GM19025 (cell line): ENCODE measurements at regions not wholly inside any gene's neighbourhood (a gene's known extent, or its start where the extent isn't known, plus 50 kb on each side); places are given as distances from the start of the nearest gene placed in this dataset.
"Not testable (repeated sequence)": the region's sequence is repeated elsewhere in the genome, so short reads cannot be mapped to it uniquely, and the experiment has no call there.

Experiments used
- ATAC-seq: cut with Tn5 transposase; IDR thresholded peaks from one replicate; pipeline ENCODE4 v1.9.1; 2021; ENCODE audit warnings: mild to moderate bottlenecking, low read depth, moderate library complexity; ENCODE audit not compliant: unreplicated experiment

DNA sequence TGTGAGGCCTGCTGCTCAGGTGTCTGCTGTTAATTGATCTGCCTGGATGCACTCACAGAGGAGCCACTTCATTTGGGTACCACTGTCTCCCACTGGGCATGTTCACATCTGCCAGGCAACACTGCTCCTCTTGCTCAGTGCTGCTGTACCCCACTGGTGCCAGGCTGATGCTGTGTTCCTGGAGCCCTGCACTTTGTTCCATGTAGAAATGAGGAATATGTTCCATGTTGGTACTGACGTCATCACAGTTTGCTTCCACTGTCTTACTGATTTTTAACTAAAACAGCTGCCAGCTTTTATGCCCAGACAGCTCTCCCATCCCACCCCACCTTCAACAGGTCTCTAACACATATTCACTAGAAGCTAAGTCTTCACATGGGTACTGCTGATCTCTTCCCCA is 355.7 kb downstream of the LRRC70 start:
- ATAC-seq = no peak

DNA sequence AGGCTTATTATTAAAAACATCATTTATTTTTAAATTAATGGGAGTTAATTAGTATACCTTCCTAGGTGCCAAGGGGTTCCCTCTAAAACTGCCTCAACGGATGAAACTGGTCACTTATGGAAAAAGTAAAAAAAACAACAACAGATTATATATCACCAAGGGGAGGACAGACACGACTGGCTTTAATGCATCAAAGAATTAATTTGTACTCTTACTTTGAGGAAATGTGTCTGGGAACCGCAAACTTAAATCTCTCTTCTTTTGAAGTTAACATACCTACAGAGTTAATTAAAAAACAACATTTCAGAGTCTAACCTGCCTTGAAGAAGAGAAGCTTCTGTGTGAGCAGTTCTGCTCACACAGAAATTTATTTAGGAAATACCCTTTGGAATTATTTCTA is 354.6 kb downstream of the LRRC70 start:
- no peak for ATAC-seq

DNA sequence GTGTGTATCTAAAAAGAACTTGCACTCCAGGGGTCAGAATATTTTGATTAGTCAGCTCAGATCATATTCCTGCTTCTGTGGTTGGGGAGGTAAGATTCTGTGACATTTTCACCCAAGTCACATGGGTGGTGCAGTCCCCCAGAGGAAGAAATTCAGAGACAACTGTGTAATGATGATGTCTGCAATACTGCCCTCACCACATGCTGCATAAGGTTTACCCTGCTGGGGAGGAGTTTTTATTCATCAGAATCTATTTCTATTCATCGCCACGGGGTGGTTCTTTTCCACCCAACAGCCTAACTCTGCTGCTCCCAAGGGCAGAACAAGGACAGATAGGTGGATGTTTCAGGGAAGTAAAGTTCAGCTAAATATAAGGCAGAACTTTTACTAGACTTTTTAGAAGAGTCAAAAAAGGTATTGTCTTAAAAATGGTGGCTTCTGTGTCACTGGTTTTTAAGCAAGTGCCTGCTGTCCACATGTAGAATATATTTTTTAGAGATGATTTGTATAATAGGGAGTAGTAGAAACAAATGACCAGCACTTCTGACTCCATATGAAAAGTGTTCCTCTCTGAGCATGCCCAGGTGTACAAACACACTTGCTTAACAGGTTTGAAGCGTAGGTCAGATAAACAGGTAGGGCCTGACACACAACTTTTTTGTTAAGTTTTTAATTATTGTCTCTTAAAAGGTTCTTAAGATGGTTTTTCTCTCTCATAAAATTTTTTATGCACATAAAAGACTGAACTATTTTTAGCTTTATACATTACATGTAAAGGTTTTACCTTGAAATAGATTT is 352.7 kb downstream of the LRRC70 start:
- ATAC-seq = no peak

DNA sequence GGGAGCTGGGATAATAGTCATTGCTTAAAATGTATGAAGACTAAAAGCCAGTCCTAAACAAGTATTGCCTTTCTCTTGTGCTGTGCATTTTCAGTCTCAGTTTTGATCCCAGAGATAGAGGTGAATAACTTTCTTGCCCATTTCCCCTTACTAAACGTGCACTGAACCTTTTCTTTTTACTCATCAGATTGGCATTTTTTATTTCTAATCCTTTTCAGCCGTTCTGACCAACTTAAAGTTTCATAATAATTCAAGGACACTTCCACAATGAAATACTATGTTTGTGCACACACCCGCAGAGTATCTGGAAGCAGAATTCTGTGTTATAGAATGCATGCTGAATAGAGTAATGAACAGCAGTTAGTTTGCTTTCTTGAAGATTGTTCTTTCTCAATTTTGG is 343.6 kb downstream of the LRRC70 start:
- ATAC-seq = no peak

DNA sequence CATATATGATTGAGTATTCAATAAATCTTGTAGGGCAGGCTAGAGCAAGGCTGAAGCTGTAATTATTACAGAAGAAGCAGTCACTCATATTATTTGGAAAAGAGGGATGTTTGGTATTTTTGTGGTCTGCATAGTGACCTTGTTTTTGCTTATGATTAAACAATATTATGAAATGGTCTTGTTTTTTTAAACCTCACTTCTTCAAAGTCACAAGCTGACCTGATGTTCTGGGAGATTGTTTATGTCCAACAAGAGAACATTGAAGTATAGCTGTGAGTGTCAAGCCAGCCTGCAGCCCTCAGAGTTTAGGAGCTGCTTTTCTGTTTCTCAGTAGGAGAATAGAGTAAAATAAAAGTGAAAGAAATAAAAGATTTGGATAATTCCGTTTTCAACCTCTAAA is 342.2 kb downstream of the LRRC70 start:
- no peak for ATAC-seq

DNA sequence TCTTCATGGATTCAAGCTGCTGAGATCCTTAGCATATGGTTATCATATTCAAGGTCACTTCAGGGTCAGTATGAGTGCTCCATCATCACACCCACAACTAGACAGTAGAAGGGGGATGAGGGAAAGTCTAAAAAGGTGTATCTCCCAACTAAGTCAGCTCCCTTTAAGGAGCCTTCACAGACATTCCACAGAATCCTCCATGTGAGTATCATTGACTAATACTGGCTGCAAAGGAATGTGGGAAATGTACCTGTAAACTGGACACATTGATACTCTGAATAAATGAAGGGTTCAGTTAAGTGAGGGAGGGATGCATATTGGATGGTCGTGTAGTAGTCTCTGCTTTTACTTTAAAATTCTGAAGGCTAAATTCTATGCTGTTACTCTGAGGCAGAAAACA is 330.7 kb downstream of the LRRC70 start:
- no peak for ATAC-seq

DNA sequence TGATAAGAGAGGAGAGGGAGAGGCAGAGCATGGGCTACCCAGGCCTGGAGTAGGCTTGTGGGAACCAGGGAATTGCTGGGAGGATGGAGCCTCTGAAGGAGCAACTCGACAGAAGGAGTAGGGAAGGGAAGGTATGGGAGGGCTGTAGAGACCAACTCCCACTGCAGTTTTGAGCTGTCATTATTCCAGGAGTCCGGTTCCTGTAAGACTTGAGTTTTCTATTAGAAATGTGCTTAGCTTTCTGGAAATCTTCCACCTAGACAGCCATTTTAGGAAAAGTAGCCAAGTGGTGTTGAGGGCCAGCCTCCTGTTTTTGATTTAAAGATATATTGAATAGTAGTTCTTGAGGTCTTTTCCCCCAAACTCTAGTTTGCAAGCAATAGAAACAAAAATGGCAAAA is 323.5 kb downstream of the LRRC70 start:
- no peak for ATAC-seq

DNA sequence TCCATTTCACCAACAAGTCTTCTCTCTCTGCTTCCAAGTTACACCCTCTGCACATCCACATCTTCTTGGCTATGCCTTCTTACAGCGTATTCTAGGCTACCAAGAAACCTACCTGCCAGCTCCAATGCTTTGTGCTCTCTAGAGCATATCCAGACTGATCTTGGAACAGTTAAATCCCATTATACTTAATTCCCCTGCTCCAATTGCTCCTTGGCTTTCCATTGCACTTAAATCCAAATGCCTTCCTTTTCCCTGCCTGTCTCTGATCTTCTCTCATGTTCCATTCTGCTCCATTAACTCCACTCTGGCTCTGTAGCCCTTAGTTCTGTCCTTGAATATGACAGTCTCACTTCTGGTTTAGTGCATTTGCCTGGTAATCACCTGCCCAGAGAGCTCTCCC is 322.4 kb downstream of the LRRC70 start:
- ATAC-seq = no peak

DNA sequence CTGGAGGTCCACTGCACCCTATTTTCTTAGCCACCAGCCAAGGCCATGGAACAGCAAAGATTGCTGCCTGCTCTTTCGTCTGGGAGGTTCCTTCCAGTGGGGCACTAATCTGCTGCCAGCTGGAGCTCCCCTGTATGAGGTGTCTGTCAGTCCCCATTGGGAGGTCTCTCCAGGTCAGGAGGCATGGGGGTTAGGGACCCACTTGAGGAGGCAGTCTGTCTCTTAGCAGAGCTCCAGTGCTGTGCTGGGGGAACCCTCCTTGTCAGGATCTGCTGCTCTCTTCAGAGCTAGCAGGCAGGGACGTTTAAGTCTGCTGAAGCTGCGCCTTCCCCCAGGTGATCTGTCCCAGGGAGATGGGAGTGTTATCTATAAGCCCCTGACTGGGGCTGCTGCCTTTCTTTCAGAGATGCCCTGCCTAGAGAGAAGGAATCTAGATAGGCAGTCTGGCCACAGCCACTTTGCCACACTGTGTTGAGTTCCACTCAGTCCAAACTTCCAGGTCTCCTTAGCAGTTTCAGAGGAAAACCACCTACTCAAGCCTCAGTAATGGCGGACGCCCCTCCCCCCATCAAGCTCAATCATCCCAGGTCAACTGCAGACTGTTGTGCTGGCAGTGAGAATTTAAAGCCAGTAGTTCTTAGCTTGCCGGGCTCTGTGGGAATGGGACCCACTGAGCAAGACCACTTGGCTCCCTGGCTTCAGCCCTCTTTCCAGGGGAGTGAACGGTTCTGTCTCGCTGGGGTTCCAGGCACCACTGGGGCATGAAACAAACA is 317.7 kb downstream of the LRRC70 start:
- no peak for ATAC-seq

DNA sequence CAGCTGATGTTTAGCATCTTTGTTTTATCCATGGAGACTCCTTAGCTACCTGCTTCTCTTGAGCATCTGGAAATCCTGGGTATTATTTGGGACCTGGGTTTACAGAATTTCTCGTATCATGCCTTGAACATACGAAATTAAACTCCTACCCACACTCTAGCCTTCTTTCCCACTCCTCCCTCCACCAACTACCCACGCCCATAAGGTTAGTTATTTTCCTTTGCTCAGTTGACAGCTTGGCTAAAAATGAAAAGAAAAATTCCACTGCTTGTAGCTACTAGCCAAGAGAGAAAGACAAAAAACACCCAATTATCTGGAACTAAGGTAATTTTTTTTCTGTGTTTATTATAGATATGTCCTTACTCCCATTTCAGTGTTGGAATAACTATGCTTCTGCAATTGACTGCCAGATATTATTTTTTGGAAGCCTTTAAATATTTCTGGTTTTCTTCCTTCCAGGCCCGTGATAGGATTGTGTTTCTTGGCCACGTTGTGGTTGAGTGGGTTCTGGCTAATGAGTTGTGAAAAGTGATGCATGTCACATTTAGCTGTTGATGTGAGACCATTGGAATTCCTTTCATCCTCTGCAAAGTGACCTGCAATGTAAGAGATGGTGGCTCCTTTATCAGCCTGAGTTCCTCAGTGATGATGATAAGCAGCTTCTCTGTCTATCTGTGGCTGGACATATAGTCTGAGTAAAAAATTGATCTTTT is 308.1 kb downstream of the LRRC70 start:
- no peak for ATAC-seq

DNA sequence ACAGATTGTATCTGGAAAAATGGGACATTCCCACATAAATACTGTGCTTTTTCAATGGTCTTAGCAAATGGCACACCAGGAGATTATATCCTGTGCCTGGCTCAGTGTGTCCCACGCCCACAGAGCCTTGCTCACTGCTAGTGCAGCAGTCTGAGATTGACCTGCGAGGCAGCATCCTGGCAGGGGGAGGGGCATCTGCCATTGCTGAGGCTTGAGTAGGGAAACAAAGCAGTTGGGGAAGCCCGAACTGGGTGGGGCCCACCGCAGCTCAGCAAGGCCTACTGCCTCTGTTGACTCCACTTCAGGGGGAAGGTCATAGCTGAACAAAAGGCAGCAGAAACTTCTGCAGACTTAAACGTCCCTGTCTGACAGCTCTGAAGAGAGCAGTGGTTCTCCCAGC is 258.7 kb downstream of the LRRC70 start:
- not testable (repeated sequence) for ATAC-seq

DNA sequence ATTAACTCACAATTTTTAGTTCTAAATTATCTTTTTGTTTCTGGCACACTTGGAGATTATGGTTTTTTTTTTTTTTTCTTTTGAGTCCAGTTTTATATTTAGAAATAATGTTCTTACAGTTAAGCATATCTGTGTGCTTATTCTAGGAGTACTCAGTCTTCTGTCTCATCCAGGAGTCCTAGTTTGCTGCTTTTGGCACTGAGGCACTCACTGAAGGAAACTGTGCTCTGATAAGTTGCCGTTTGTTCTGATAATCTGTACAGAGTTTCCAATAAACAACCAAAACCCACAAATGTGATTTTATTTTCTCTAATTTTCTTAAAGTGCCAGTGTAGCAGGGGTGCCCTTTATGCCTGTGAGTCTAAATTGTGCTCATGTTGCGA is 251.0 kb downstream of the LRRC70 start:
- no peak for ATAC-seq

DNA sequence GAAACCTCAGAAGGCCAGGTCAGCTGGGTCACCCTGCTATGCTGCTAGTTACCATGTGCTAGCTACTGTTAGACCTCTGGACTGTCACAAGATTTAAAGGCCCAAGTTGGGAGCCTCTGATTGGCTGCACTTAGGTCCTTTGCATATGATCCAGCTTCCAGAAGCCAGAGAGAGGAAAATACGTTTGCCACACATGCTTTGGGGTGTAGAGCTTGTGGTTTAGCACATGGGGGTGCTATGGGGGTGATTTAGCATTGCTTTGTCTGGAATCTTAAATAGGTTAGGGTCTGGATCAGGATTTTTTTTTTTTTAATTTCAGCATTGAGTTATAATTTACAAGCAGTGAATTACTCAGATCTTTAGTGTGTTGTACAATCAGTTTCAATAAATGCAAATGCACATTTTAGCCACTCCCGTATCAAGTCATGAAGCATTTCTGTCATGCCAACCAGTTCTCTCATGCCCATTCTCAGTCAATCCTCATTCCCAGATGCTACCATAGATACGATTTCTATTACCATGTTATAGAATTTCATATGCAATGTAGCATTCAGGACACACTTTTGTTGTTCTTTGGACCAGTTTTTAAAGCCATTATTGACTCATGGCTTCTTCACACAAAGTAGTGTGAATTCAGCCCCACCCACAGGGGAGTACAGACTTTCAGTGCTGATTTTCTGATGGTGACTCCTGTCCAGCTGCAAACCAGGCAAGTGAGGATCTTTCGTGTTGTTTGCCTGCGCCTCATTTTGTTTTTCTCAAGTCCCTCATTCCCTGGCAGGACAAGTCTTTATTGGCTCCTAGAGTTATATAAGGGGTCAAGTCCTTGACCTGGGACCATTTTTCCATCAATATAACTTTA is 250.4 kb downstream of the LRRC70 start:
- ATAC-seq = no peak

DNA sequence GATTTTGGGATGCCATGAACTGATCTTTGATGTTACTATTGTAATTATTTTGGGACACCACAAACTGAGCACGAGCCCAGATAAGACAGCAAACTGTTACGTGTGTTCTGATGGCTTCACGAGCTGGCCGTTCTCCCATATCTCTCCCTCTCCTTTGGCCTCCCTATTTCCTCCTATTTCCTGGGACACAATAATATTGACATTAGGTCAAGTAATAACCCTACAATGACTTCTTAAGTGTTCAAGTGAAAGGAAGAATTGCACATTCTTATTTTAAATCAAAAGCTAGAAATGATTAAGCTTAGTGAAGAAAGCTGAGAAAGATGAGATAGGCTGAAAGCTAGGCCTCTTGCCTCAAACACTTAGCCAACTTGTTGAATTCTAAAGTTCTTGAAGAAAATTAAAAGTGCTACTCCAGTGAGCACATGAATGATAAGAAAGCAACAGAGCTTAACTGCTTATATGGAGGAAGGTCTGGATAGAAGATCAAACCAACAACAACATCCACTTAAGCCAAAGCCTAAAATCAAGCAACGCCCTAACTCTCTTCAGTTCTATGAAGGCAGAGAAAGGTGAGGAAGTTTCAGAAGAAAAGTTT is 247.1 kb downstream of the LRRC70 start:
- ATAC-seq = no peak

DNA sequence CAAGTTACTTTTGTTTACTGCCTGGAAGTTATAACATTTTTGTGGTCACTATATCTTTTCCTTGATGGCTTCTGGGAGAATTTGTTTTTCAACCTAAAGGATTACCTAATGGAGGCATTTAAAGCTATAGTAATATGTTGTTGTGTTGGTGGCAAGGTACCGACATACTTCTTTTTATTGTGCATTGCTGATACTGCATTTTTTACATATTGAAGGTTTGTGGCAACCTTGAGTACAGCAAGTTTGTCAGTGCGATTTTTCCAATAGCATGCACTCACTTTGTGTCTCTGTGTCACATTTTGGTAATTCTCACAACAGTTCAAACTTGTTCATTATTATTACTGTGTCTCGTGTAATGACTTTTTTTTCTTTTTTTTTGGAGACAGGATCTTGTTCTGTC is 246.3 kb downstream of the LRRC70 start:
- no peak for ATAC-seq

DNA sequence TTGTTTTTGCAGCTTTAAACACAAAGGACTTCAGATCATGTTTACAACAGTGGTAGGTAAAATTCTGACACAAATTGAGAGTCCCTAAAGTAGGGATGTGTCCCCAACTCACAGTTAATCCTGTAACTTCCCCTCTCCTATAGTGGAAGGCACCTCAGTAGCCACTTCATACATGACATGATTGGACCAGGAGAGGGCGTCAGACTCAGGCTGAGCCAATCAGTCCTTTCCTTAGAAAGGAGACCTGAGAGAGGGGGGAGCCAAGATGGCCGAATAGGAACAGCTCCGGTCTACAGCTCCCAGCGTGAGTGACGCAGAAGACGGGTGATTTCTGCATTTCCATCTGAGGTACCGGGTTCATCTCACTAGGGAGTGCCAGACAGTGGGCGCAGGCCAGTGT is 238.4 kb downstream of the LRRC70 start:
- ATAC-seq = not testable (repeated sequence)

DNA sequence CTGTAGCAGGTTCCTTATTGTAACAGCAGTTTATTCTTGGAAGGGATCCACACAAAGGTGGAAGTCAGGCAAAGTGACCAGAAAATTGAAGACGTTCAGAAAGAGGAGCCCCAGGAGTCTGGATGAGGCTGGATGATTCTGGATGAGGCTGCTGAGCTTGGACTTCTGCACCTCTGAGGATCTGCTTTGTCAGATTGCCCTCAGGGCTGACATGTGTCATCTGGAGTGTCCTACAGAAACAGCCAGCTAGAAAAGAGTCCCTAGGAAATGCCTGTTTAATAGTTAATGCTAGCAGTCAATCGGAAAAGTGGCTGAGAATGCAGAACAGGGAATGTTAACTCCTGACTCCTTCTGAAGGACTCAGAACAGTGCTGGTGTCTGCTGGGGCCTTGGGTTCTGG is 236.4 kb downstream of the LRRC70 start:
- ATAC-seq = no peak

DNA sequence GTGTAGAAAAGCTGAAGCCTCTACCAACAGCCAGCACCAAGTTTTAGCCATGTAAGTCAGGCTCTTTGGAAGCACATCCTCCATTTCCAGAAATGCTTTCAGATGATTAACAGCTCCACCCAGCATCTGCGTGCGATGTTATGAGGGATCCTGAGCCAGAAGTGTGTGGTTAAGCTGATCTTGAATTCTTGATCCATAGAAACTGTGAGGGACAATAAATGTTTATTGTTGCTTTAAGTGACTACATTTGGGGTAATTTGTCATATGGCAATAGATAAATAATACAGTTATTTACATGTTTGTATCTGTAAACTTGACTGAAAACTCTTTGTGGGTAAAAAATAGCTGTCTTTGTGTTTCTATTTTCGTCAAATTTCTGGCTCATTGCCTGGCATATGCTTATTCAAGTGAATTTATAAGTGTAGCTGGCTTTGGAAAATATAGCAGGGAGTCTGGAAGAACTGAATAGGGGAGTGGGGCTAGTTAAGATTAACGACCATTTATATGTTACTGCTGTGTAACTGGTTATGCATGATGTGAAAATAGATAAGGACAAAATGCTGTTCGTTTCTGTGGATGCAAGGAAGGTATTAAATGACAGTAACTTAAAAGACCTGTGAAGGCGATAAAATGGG is 234.1 kb downstream of the LRRC70 start:
- no peak for ATAC-seq

DNA sequence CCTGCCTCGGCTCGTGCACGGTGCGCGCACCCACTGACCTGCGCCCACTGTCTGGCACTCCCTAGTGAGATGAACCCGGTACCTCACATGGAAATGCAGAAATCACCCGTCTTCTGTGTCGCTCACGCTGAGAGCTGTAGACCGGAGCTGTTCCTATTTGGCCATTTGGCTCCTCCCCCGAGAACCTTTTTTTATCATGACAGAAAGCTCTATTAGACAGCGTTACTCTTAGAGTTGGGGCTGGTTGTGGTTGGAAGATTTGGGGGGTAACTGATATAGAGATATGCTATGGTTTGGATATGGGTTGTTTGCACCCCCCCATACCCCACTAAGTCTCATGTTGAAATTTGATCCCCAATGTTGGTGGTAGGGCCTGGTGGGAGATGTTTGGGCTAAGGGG is 226.2 kb downstream of the LRRC70 start:
- not testable (repeated sequence) for ATAC-seq

DNA sequence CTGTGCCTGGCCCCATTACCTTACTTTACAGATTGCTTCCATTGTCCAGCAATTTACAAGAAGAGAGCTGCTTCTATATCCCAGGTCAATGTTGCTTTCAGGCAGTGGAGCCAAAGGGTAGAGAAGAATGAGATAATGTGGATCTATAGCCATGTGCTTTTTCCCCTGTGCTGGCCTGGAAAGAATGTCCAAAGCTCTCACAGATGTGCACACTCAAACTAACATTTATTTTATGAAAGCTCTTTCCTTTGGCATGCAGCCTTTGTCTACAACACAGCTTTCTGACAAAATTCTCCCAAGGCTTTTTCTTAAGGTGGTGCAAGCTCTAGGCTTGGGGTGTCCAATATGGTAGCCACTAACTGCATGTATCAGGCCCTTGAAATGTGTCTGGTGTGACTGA is 217.3 kb downstream of the LRRC70 start:
- no peak for ATAC-seq
